B cell (primary cell): ENCODE measurements at regions not wholly inside any gene's neighbourhood (a gene's known extent, or its start where the extent isn't known, plus 50 kb on each side); places are given as distances from the start of the nearest gene placed in this dataset.
"Not testable (repeated sequence)": the region's sequence is repeated elsewhere in the genome, so short reads cannot be mapped to it uniquely, and the experiment has no call there.

Experiments
- ATAC-seq: fragments of 200-7000 bp; cut with Tn5 transposase; one replicate; pipeline ENCODE4 v1.10.0; 2021; ENCODE audit warnings: low read depth, mild to moderate bottlenecking, moderate number of reproducible peaks, moderate library complexity
- CTCF ChIA-PET: fragments of 350-600 bp; sonication (Branson Sonifier 250); formaldehyde crosslinking; loops from one replicate; lab custom pipeline; 2021; ENCODE audit warnings: antibody characterized with exemption, inconsistent platforms; lab: Charles Lee
- POLR2A ChIA-PET: fragments of 350-600 bp; sonication (Branson Sonifier 250); formaldehyde crosslinking; loops from one replicate; lab custom pipeline; 2021; ENCODE audit warnings: antibody characterized with exemption; lab: Charles Lee
- DNase-seq: peaks from one replicate; pipeline ENCODE4 v3.0.0; 2013
- H2AFZ ChIP-seq: 2 replicates; pipeline ENCODE4 v1.6.1; 2012; ENCODE audit warnings: mild to moderate bottlenecking, low read depth, low read length; ENCODE audit not compliant: insufficient read depth, poor library complexity, severe bottlenecking
- H3K27ac ChIP-seq, 2 donors: 1 replicate in 1 of 2; 2 replicates in 1 of 2; pipeline ENCODE4 v1.5.1; 2012 to 2013; ENCODE audit warnings: low read length in 2 of 2, mild to moderate bottlenecking in 2 of 2, moderate library complexity in 1 of 2
- H3K27me3 ChIP-seq, 4 experiments: fragments of 200-600 bp in 1 of 4; sonication (generic) in 1 of 4; replicated peaks in 1 of 4; 1 replicate in 2 of 4; 2 replicates in 2 of 4; pipeline versions ENCODE4 v1.6.1 to v1.7.0; 2013 to 2016; ENCODE audit warnings: low read length in 3 of 4, mild to moderate bottlenecking in 2 of 4, mixed read lengths in 1 of 4, moderate library complexity in 1 of 4; ENCODE audit not compliant: insufficient read depth in 4 of 4, control insufficient read depth in 3 of 4; ENCODE audit errors: control extremely low read depth in 1 of 4
- H3K36me3 ChIP-seq, 2 experiments: replicated peaks in 1 of 2; 1 replicate in 1 of 2; 2 replicates in 1 of 2; pipeline versions ENCODE4 v1.6.1 to v1.7.1; 2013; ENCODE audit warnings: low read length in 1 of 2; ENCODE audit not compliant: insufficient read depth in 2 of 2, control insufficient read depth in 1 of 2; ENCODE audit errors: control extremely low read depth in 1 of 2, extremely low read depth in 1 of 2
- H3K4me1 ChIP-seq, 2 donors: fragments of 200-600 bp in 1 of 2; sonication (generic) in 1 of 2; 1 replicate in 1 of 2; 2 replicates in 1 of 2; pipeline versions ENCODE4 v1.5.1 to v1.6.1; 2013 to 2017; ENCODE audit warnings: low read length in 2 of 2; ENCODE audit not compliant: control insufficient read depth in 2 of 2, insufficient read depth in 2 of 2
- H3K4me2 ChIP-seq: replicated peaks from 2 replicates; pipeline ENCODE3; 2012; ENCODE audit warnings: mild to moderate bottlenecking, low read depth, low read length; ENCODE audit not compliant: poor library complexity, severe bottlenecking
- H3K4me3 ChIP-seq, 5 experiments: fragments of 200-600 bp in 1 of 5; sonication (generic) in 1 of 5; 1 replicate in 3 of 5; 2 replicates in 2 of 5; pipeline versions ENCODE4 v1.5.1 to v1.7.0; 2011 to 2016; ENCODE audit warnings: low read length in 4 of 5, mild to moderate bottlenecking in 4 of 5, low read depth in 2 of 5, control low read depth in 1 of 5, moderate library complexity in 1 of 5; ENCODE audit not compliant: insufficient read depth in 1 of 5; ENCODE audit errors: control extremely low read depth in 1 of 5, extremely low read depth in 1 of 5
- H3K79me2 ChIP-seq: fragments of 200-600 bp; sonication (generic); one replicate; pipeline ENCODE4 v1.6.0; 2016; ENCODE audit warnings: low read length; ENCODE audit not compliant: control insufficient read depth, insufficient read depth
- H3K9ac ChIP-seq: fragments of 200-600 bp; sonication (generic); 2 replicates; pipeline ENCODE4 v1.6.1; 2017; ENCODE audit warnings: mild to moderate bottlenecking, low read length, moderate library complexity
- H3K9me3 ChIP-seq, 3 donors: one replicate each; pipeline versions ENCODE4 v1.6.1 to v1.7.1; 2013; ENCODE audit warnings: low read length in 2 of 3; ENCODE audit not compliant: control insufficient read depth in 2 of 3, insufficient read depth in 1 of 3; ENCODE audit errors: control extremely low read depth in 1 of 3
- H4K20me1 ChIP-seq: 2 replicates; pipeline ENCODE4 v1.6.0; 2012; ENCODE audit warnings: mild to moderate bottlenecking, low read length; ENCODE audit not compliant: insufficient read depth, control insufficient read depth, poor library complexity, severe bottlenecking
- H3K27ac Mint-ChIP-seq: one replicate; pipeline ENCODE4 v1.8.0; 2021; ENCODE audit warnings: mixed read lengths
- H3K27me3 Mint-ChIP-seq: one replicate; pipeline ENCODE4 v1.8.0; 2021; ENCODE audit warnings: mixed read lengths
- H3K4me1 Mint-ChIP-seq: one replicate; pipeline ENCODE4 v1.8.0; 2021; ENCODE audit warnings: mixed read lengths
- H3K4me3 Mint-ChIP-seq: one replicate; pipeline ENCODE4 v1.8.0; 2021; ENCODE audit warnings: mixed read lengths
- H3K9me3 Mint-ChIP-seq: one replicate; pipeline ENCODE4 v1.8.0; 2022; ENCODE audit warnings: mixed read lengths; ENCODE audit not compliant: insufficient read depth
- WGBS: methylation state at CpG from one replicate; pipeline ENCODE4 v1.1.5; 2013; ENCODE audit warnings: missing lambda C conversion rate; ENCODE audit not compliant: insufficient coverage; 5-methylcytosine and 5-hydroxymethylcytosine counted together
- intact Hi-C: fragments of 100-400 bp; cut with micrococcal nuclease; formaldehyde crosslinking; loops from one replicate; pipeline ENCODE4 v1.10.0; 2022

DNA sequence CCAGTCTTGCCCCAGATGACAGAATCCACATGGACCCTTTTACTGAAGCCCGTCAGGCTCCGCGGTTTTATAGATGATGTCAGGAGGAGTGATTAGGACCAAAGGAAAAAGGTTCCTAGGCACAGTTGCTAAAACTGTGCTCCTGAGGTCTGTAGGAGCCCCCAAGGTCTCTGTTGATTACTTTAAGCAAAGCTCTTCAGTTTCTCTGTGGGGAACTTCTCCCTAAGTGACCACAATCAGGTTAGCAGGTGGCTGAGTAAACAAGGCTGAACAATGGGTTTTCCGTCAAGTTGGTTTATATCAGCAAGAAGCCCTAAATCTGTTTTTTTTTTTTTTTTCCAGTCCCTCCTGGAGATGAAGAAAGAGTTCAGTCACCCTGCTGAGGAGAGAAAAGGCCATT, 269.1 kb downstream of the NPIPA7 start:
- ATAC-seq, H4K20me1 ChIP-seq, intact Hi-C loops, H3K4me3 Mint-ChIP-seq, POLR2A ChIA-PET, H3K27ac Mint-ChIP-seq, DNase-seq, H2AFZ ChIP-seq, H3K4me1 Mint-ChIP-seq, H3K27me3 ChIP-seq, H3K27me3 Mint-ChIP-seq, H3K4me2 ChIP-seq, H3K9ac ChIP-seq, H3K4me3 ChIP-seq, H3K27ac ChIP-seq, H3K9me3 ChIP-seq, H3K9me3 Mint-ChIP-seq, H3K4me1 ChIP-seq, H3K36me3 ChIP-seq, H3K79me2 ChIP-seq, CTCF ChIA-PET: not testable (repeated sequence)
- WGBS: no CpG with 5 or more reads among the region's 4 CpGs

DNA sequence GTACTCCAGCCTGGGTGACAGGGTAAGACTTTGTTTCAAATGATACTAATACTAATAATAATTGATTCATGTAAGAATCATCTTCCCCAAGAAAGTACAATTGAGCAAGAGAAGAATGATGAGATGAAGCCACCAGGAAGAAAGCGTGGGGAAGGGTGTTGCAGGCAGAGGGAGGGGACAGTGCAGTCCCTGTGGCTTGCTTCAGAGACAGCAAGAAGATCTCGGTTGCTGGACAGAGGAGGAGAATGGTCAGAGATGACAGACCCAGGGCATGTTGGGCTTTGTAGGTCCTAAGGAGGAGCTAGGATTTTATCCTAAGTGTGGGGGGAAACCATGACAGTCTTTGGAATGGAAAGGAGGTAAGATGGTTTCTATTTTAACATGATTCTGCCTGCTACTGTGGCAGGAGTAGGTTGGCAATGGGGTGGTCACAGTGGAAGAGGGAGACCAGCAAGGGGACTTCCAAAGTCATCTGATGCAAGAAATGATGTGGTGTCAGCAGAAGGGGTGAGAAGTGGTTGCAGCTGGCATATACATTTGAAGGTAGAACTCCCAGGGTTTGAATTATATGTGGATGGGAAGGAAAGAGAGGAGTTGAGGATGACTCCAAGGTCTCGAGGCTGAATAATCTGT, 293.4 kb downstream of the NPIPA7 start:
- H3K27me3 Mint-ChIP-seq, H3K27ac Mint-ChIP-seq, H3K4me1 ChIP-seq, H3K9me3 Mint-ChIP-seq, H3K27ac ChIP-seq, ATAC-seq, H2AFZ ChIP-seq, H3K27me3 ChIP-seq, H3K4me1 Mint-ChIP-seq, intact Hi-C loops, CTCF ChIA-PET, H3K9ac ChIP-seq, H3K79me2 ChIP-seq, H3K4me2 ChIP-seq, H3K4me3 ChIP-seq, H4K20me1 ChIP-seq, H3K36me3 ChIP-seq, DNase-seq, POLR2A ChIA-PET, H3K9me3 ChIP-seq, H3K4me3 Mint-ChIP-seq: not testable (repeated sequence)
- WGBS: no CpG with 5 or more reads among the region's 3 CpGs

DNA sequence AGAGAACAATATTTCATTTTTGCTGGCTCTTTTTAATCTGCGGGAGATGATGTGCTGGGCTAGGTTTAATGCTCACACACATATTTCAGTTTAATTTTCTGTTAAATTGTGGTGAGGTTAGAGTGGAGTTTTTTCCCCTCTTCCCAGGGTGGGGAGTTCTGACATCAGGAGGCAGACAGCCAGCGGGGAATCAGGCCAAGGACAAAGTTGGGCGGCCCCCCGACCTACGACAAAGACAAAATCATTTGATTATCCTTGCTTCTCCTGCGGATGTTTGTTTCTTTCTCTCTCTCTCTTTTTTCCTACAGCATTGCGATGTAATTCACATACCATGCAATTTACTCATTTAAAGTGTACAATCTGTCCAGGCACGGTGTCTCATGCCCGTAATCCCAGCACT, 295.9 kb downstream of the NPIPA7 start:
- H3K4me3 Mint-ChIP-seq, H3K4me3 ChIP-seq, H3K4me2 ChIP-seq, H3K27me3 ChIP-seq, H3K27ac Mint-ChIP-seq, CTCF ChIA-PET, POLR2A ChIA-PET, H4K20me1 ChIP-seq, H3K9me3 Mint-ChIP-seq, H2AFZ ChIP-seq, ATAC-seq, H3K27ac ChIP-seq, intact Hi-C loops, H3K36me3 ChIP-seq, H3K4me1 Mint-ChIP-seq, H3K27me3 Mint-ChIP-seq, H3K9ac ChIP-seq, H3K79me2 ChIP-seq, H3K9me3 ChIP-seq, DNase-seq, H3K4me1 ChIP-seq: not testable (repeated sequence)
- no CpG with 5 or more reads among the region's 9 CpGs for WGBS

DNA sequence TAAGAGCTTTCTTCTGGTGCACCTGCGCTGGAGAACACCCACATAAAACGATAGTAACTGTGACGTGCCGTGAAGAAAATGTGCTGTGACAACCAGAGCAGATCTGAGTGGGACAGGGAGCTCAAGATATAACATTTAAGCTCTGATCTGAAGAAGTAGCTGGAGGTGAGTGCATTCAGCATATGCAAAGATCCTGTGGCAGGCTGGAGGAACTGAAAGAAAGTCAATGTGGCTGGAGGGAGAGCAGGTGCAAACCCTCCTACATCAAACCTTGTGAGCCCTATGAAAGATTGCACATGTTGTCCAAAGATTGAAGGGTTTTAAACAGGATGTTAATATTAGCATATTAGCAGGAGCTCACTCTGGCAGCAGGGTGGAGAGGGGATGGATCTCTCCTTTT, 342.9 kb downstream of the NPIPA7 start:
- H3K27ac Mint-ChIP-seq, H3K4me3 ChIP-seq, H2AFZ ChIP-seq, DNase-seq, H4K20me1 ChIP-seq, H3K9me3 Mint-ChIP-seq, H3K4me1 Mint-ChIP-seq, H3K36me3 ChIP-seq, H3K4me3 Mint-ChIP-seq, ATAC-seq, H3K9me3 ChIP-seq, H3K27me3 ChIP-seq, intact Hi-C loops, POLR2A ChIA-PET, CTCF ChIA-PET, H3K9ac ChIP-seq, H3K4me1 ChIP-seq, H3K4me2 ChIP-seq, H3K27ac ChIP-seq, H3K27me3 Mint-ChIP-seq, H3K79me2 ChIP-seq: not testable (repeated sequence)
- no CpG with 5 or more reads among the region's 4 CpGs for WGBS
